ENCODE measurements at regions not wholly inside any gene's neighbourhood (a gene's known extent, or its start where the extent isn't known, plus 50 kb on each side); places are given as distances from the start of the nearest gene placed in this dataset.

- TF ChIP-seq, protein P1, sequence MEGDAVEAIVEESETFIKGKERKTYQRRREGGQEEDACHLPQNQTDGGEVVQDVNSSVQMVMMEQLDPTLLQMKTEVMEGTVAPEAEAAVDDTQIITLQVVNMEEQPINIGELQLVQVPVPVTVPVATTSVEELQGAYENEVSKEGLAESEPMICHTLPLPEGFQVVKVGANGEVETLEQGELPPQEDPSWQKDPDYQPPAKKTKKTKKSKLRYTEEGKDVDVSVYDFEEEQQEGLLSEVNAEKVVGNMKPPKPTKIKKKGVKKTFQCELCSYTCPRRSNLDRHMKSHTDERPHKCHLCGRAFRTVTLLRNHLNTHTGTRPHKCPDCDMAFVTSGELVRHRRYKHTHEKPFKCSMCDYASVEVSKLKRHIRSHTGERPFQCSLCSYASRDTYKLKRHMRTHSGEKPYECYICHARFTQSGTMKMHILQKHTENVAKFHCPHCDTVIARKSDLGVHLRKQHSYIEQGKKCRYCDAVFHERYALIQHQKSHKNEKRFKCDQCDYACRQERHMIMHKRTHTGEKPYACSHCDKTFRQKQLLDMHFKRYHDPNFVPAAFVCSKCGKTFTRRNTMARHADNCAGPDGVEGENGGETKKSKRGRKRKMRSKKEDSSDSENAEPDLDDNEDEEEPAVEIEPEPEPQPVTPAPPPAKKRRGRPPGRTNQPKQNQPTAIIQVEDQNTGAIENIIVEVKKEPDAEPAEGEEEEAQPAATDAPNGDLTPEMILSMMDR (IDR thresholded peaks at IDR 0.05 in 4 of 5, conservative IDR thresholded peaks at IDR 0.05 in 1 of 5) = no peak
- TF ChIP-seq POLR2A (IDR thresholded peaks at IDR 0.05) = no peak
These were observed 254.9 kb upstream of the HS6ST1 start for GRCh38 chr2:128573531-128573930.
